ENCODE measurements at regions not wholly inside any gene's neighbourhood (a gene's known extent, or its start where the extent isn't known, plus 50 kb on each side); places are given as distances from the start of the nearest gene placed in this dataset.

GRCh38 chr15:97876281-97876675 lies 84.2 kb upstream of the ARRDC4 start:
- peak overlapping the region; percentile 89 for H2AFZ ChIP-seq (ENCODE audit: low read depth, low read length)
- no peaks in the 10 kb centered on the region for H3K9me1 ChIP-seq (ENCODE audit: control insufficient read depth, insufficient read depth, low read length)
- no TSS peak for BruUV-seq (replicated peaks)
- CTCF ChIA-PET (ENCODE audit: low intra/inter-chr PET ratio) = no interaction called here
- FAIRE-seq (no peak), DNase-seq (ENCODE audit: extremely low read depth in 1 of 4, low spot score in 3 of 4) (no peak), ATAC-seq (no peak)
- in situ Hi-C loops (cut with MboI) = no loop called here
- peaks cover 33% of the 10 kb centered on the region for H3K79me2 ChIP-seq (ENCODE audit: control insufficient read depth, insufficient read depth, low read length)
- H3K36me3 ChIP-seq (ENCODE audit: control insufficient read depth, insufficient read depth, low read length) = 0 out of 3 replicates have a peak, but pooled peaks cover 2% of the 10 kb centered on the region
- H3K4me3 ChIP-seq = no peak overlapping the region
- TF ChIP-seq PCBP1 (IDR thresholded peaks at IDR 0.05; ENCODE audit: low read depth, low read length, poor library complexity, severe bottlenecking) (no peak), TEAD4 (IDR thresholded peaks at IDR 0.05; ENCODE audit: low read length) (no peak), TEAD4 (CRISPR knock-in tag; IDR thresholded peaks at IDR 0.05; ENCODE audit: borderline replicate concordance) (no peak), TCF3 (CRISPR knock-in tag; IDR thresholded peaks at IDR 0.05) (no peak), NFYB (IDR thresholded peaks at IDR 0.05; ENCODE audit: extremely low read depth, insufficient read length) (peak; percentile 30), GTF2F1 (IDR thresholded peaks at IDR 0.05; ENCODE audit: low read depth, low read length) (no peak), BRD9 (IDR thresholded peaks at IDR 0.05; ENCODE audit: low read depth, partially characterized antibody) (no peak), HMBOX1 (IDR thresholded peaks at IDR 0.05) (no peak), TFAP4 (CRISPR knock-in tag; IDR thresholded peaks at IDR 0.05; ENCODE audit: borderline replicate concordance) (0 out of 2 replicates have a peak, but pooled peaks have one; percentile 10), HLTF (IDR thresholded peaks at IDR 0.05) (no peak), FOXM1 (IDR thresholded peaks at IDR 0.05; ENCODE audit: low read depth) (0 out of 2 replicates have a peak, but pooled peaks have one; percentile 2), FOXM1 (CRISPR knock-in tag; IDR thresholded peaks at IDR 0.05; ENCODE audit: low read depth) (no peak)
- no peak overlapping the region for H3K9ac ChIP-seq (ENCODE audit: insufficient read depth in 1 of 2, low read depth in 2 of 2, low read length in 2 of 2)
- no peak overlapping the region for H3K27ac ChIP-seq (ENCODE audit: extremely low read depth, low read depth, low read length)
- 66% methylated on average over 10 of the region's 10 CpGs for WGBS (ENCODE audit: insufficient coverage, low coverage, missing lambda C conversion rate)
- no peaks in the 10 kb centered on the region for H4K20me1 ChIP-seq (replicated peaks; ENCODE audit: control insufficient read depth, insufficient read depth, low read length)
- intact Hi-C loops (cut with micrococcal nuclease) = no loop called here
- no peak overlapping the region for H3K4me2 ChIP-seq (ENCODE audit: insufficient read depth, low read length)
- H3K4me1 ChIP-seq (replicated peaks in 1 of 2; ENCODE audit: control insufficient read depth in 2 of 2, insufficient read depth in 2 of 2, low read length in 2 of 2) = peaks cover 7 to 11% of the 10 kb centered on the region in 2 experiments; a peak in 4 of 5 replicates
- no peaks in the 10 kb centered on the region for H3K27me3 ChIP-seq (ENCODE audit: control insufficient read depth in 2 of 2, insufficient read depth in 2 of 2, low read length in 2 of 2)
- POLR2A ChIA-PET = no interaction called here
- H3K9me3 ChIP-seq (replicated peaks; ENCODE audit: control insufficient read depth, insufficient read depth, low read depth, low read length) = peaks cover 3% of the 10 kb centered on the region; the same call in 1 of the 2 replicates

Data from K562 (cell line).